GM13976 (cell line): ENCODE measurements at regions not wholly inside any gene's neighbourhood (a gene's known extent, or its start where the extent isn't known, plus 50 kb on each side); places are given as distances from the start of the nearest gene placed in this dataset.

Source experiments
- DNase-seq: peaks from one replicate; pipeline ENCODE4 v3.0.0; 2012; ENCODE audit warnings: low spot score
- CTCF ChIP-seq: IDR thresholded peaks from 2 replicates; pipeline ENCODE4 v1.5.1; 2012; ENCODE audit warnings: borderline replicate concordance, mild to moderate bottlenecking; ENCODE audit not compliant: insufficient read depth; ENCODE audit errors: extremely low read depth, missing control alignments, control extremely low read depth
- in situ Hi-C: fragments of 300-500 bp; cut with MboI; formaldehyde crosslinking; loops from one replicate; pipeline ENCODE4 v1.12.0; 2022; ENCODE audit warnings: low sequenced_read_pairs, mixed read lengths, inconsistent platforms; ENCODE audit not compliant: unreplicated experiment

- TF ChIP-seq CTCF = no peak
- DNase-seq = no peak
- in situ Hi-C loops = no loop called here
Observed at GRCh38 chr5:123756318-123756665, 244.3 kb downstream of the CSNK1G3 start.

- no peak for TF ChIP-seq CTCF
- no peak for DNase-seq
Observed at GRCh38 chr5:123755653-123756317, 243.8 kb downstream of the CSNK1G3 start.

GRCh38 chr5:123754908-123755307 lies 242.9 kb downstream of the CSNK1G3 start:
- DNase-seq = no peak

More at GRCh38 chr5:123755653-123756317, 243.8 kb downstream of the CSNK1G3 start:
- in situ Hi-C loops = no loop called here

GRCh38 chr5:123753937-123754891 lies 242.2 kb downstream of the CSNK1G3 start:
- TF ChIP-seq CTCF = no peak
- DNase-seq = no peak
- in situ Hi-C loops = no loop called here

More at GRCh38 chr5:123754908-123755307, 242.9 kb downstream of the CSNK1G3 start:
- in situ Hi-C loops = no loop called here
- no peak for TF ChIP-seq CTCF

GRCh38 chr5:123753180-123753936 lies 241.4 kb downstream of the CSNK1G3 start:
- no peak for TF ChIP-seq CTCF
- no peak for DNase-seq
- in situ Hi-C loops = no loop called here

- in situ Hi-C loops = no loop called here
- DNase-seq = no peak
Observed at GRCh38 chr5:123752552-123753179, 240.7 kb downstream of the CSNK1G3 start.

More at GRCh38 chr5:123752552-123753179, 240.7 kb downstream of the CSNK1G3 start:
- TF ChIP-seq CTCF = no peak
